ENCODE measurements at regions not wholly inside any gene's neighbourhood (a gene's known extent, or its start where the extent isn't known, plus 50 kb on each side); places are given as distances from the start of the nearest gene placed in this dataset.

DNA sequence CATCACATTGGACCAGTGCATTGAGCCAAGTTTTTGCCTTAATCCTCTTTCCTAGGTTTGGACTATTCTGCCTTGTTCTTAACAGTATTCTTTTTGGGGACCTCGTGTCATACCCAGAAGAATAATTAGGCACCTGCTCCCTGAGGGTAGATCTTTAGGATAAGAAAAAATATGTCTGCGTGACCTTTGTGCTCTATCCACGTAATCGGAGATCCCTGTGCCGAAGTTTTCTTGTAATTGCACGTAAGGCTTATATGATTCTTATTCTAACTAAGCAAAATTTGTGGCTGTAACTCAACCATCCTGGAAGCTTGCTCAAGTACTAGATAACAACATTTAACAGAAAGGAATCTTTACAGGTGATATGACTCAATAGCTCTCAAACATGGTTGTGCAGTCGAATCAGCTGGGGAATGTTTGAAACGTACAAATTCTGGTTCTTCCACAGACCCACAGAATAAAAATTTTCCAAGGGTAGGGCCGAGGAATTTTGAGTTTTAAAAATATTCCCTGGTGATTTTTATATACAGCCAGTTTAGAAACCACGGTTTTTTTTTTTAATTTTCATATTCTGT, 344.3 kb downstream of the GBA3 start:
- TF ChIP-seq POLR2A (IDR thresholded peaks at IDR 0.05) (no peak), EP300 (IDR thresholded peaks at IDR 0.05) (no peak)
